KOPT-K1 (cell line): ENCODE measurements at regions not wholly inside any gene's neighbourhood (a gene's known extent, or its start where the extent isn't known, plus 50 kb on each side); places are given as distances from the start of the nearest gene placed in this dataset.

Experiments used
- H3K27ac ChIP-seq: fragments of 200-600 bp; sonication (generic); 2 replicates; pipeline ENCODE4 v1.5.1; 2016; ENCODE audit warnings: antibody characterized with exemption, mild to moderate bottlenecking, low read depth, low read length; ENCODE audit not compliant: poor library complexity, severe bottlenecking
- H3K36me3 ChIP-seq: fragments of 200-600 bp; sonication (generic); 2 replicates; pipeline ENCODE4 v1.5.1; 2017; ENCODE audit warnings: antibody characterized with exemption, mild to moderate bottlenecking, low read length, moderate library complexity; ENCODE audit not compliant: insufficient read depth
- H3K9me3 ChIP-seq: fragments of 200-600 bp; sonication (generic); 2 replicates; pipeline ENCODE4 v1.5.1; 2017; ENCODE audit warnings: antibody characterized with exemption, low read length, mild to moderate bottlenecking; ENCODE audit not compliant: insufficient read depth, poor library complexity, severe bottlenecking

DNA sequence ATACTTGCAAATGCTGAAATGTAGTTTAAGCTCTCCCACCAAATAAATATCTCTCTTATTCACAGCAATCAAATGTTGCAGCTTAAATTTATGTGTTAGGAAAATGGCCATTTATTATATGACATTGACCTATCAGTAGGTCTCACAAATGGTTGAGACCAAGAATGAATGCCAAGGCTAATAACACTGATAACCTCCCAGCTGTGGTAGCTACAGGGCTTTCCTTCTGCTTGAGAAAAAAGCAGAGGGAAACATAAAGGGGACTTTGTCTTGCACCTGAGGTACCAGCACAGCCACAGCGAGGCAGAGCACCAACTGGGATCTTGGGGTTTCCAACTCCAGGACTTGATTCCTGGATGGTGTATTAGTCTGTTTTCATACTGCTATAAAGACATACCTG, 73.1 kb upstream of the TTC14 start:
- H3K36me3 ChIP-seq = no peaks in the 10 kb centered on the region
- peaks cover 15% of the 10 kb centered on the region for H3K9me3 ChIP-seq
- no peak overlapping the region for H3K27ac ChIP-seq

DNA sequence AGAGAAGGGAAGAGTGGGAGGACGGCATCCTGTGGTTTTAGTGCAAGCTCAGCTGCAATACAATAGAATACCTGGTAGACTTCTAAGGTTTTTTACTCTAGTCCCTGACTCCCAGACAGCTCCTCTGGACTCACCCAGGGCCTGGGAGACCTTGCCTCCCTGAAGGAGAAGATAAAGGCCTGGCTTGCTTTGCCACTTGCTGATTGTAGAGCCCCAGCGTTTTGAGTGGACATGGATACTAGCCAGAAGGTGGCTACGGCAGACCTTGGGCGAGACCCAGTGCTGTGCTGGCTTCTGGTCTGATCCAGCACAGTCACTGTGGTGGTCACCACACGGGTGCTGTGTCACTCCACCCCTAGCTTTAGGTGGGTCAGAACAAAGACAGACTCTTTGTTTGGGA, 72.2 kb upstream of the TTC14 start:
- Histone ChIP-seq H3K27ac (no peak overlapping the region), H3K36me3 (no peaks in the 10 kb centered on the region), H3K9me3 (peaks cover 15% of the 10 kb centered on the region)

DNA sequence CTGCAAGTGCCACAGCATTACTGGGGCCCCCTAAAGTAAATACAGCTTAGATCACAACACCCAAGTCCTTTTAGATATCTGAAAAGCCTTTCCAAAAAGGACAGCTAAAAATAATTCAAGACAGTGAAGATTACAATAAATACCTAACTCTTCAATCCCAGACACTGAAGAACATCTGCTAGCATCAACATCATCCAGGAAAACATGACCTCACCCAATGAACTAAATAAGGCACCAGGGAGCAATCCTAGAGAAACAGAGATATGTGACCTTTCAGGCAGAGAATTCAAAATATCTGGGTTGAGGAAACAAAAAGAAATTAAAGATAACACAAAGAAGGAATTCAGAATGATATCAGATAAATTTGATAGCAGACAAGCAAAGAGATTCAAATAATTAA, 71.7 kb upstream of the TTC14 start:
- Histone ChIP-seq H3K9me3 (peaks cover 15% of the 10 kb centered on the region), H3K36me3 (no peaks in the 10 kb centered on the region), H3K27ac (no peak overlapping the region)

DNA sequence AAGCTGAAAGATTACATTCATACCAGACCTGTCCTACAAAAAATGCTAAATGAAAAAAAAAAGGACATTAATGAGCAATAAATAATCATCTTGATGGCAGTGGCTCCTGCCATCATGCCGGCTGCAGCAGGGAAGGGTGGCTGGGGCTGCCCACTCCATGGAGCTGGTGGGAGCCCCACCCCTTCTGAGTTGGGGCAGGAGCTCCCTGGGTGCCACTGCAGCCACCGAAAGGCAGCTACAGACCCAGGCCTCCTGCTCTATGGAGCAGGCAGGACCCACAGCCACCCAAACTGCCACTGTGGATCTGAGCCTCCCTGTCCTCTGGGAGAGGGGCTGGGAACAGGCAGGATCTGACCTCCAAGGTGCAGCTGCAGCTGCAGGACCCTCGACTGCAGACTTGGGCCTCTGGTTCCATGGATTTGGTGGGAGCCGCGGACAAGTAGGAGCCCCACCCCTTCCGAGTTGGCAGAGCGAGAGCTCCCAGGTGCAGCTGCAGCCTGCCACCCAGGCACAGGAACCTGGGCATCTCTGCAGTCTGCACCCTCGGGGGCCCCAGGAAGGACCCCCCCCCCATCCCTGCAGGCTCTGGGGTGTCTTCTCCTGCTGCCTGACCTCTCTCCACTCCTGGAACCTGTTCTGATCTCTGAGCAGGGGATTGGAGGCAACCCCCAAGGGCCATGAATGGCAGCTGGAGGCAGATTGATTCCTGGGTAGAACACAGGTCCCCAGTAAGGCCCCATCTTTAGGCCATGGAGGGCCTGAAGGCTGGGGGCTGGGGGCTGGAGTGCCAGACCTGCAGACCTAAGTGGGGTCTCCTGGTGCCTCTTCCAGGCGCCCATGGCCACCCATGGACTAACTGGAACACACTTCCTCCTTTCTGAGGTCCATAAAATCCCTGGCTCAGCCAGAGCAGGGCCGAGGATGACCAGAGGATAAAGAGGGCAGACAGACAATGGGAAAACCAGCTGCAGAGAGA, 70.4 kb upstream of the TTC14 start:
- Histone ChIP-seq H3K9me3 (peaks cover 12% of the 10 kb centered on the region), H3K36me3 (no peaks in the 10 kb centered on the region), H3K27ac (no peak overlapping the region)

DNA sequence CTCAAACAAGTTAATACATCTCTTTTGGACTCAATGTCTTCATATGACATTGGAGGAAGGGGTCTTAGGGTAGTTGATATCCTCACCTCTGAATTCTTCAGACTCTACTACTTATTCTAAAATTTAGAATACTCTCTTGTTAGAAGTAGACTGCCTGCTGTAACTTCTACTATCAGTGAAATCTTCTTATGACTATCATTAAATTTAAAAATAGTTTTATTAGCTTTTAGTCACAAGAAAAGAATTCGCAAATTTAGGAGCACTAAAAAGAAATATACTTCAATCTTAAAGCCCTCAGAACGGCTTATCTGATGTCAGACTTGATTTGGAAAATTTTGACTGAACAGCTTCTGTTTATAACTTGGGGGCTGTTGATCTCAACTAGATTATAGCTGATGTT, 67.1 kb upstream of the TTC14 start:
- H3K36me3 ChIP-seq = no peaks in the 10 kb centered on the region
- H3K9me3 ChIP-seq = peaks cover 12% of the 10 kb centered on the region
- no peak overlapping the region for H3K27ac ChIP-seq

DNA sequence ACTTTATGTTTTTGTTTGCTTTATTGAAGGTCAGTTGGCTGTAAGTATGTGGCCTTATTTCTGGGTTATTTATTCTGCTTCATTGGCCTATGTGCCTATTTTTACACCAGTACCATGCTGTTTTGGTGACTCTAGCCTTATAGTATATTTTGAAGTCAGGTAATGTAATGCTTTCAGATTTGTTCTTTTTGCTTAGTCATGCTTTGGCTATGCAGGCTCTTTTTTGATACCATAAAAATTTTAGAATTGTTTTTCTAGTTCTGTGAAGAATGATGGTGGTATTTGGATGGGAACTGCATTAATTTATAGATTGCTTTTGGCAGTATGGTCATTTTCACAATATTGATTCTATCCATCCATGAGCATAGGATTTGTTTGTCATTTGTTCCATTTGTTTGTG, 63.5 kb upstream of the TTC14 start:
- Histone ChIP-seq H3K9me3 (no peaks in the 10 kb centered on the region), H3K36me3 (no peaks in the 10 kb centered on the region), H3K27ac (no peak overlapping the region)

DNA sequence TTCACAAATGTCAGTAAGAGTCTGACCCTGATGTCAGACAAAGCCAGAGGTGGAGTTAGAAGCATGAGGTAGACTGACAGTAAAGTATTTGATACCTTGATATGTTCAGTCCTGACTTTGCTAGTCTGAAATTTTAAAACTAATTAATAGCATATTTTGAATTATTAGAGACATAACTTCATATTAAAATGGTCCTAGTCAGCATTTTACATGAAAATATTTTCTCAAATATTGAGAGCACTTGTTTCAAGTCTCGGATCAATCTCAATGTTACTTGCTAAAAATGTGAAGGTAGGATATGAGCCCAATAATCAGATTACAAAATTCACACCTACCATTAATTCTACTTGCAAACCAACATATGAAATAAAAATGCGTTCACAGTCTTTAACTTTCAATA, 58.1 kb upstream of the TTC14 start:
- no peak overlapping the region for H3K27ac ChIP-seq
- no peaks in the 10 kb centered on the region for H3K36me3 ChIP-seq
- H3K9me3 ChIP-seq = no peaks in the 10 kb centered on the region

DNA sequence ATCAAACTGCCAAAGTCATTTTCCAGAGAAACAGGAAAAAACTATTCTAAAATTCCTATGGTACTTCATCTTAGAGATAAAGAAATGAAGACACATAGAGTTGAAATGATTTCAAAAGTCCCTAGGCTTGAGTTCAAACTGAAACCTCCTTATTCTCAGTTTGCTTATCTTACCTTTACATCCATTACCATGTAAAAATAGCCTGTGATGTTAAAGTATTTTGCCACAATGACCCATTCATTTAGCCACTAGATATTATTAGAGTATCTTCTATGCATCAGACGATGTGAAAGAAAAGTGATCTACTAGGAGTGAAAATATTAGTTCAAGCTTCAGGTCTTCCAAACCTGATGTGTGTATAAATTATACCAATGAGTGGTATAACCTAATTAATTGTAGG, 55.1 kb upstream of the TTC14 start:
- Histone ChIP-seq H3K36me3 (no peaks in the 10 kb centered on the region), H3K9me3 (no peaks in the 10 kb centered on the region), H3K27ac (no peak overlapping the region)

DNA sequence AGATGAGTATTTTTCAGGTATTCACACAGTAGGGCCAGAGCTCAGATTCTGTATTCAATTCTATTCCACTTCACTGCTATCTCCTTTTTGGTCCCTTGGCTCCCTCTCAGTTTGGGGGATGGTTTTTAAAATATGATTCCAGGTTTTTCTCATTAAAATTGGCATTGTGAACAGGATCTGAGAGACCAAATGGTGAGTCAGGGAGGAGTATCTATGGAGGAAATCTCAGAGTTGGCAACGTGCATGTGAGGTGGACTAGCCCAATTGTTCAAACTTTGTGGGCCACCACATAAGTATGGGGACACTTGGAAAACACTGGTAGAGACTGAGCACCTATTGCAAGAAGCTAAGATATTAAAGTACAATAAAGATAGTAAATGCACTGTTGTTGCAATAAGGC, 53.9 kb upstream of the TTC14 start:
- H3K9me3 ChIP-seq = no peaks in the 10 kb centered on the region
- H3K36me3 ChIP-seq = no peaks in the 10 kb centered on the region
- H3K27ac ChIP-seq = no peak overlapping the region
